ENCODE measurements at regions not wholly inside any gene's neighbourhood (a gene's known extent, or its start where the extent isn't known, plus 50 kb on each side); places are given as distances from the start of the nearest gene placed in this dataset.

GRCh38 chr11:45463541-45463940, 177.4 kb upstream of the SYT13 start:
- H3K4me3 ChIP-seq (ENCODE audit: low read length): no peak overlapping the region
- no peak for TF ChIP-seq ZNF274 (IDR thresholded peaks at IDR 0.05; ENCODE audit: low read depth, low read length)

GRCh38 chr11:45461514-45461913, 175.4 kb upstream of the SYT13 start:
- H3K4me3 ChIP-seq (ENCODE audit: low read length): no peak overlapping the region
- TF ChIP-seq ZNF274 (IDR thresholded peaks at IDR 0.05; ENCODE audit: low read depth, low read length): no peak

GRCh38 chr11:45459491-45459890, 173.3 kb upstream of the SYT13 start:
- TF ChIP-seq ZNF274 (IDR thresholded peaks at IDR 0.05; ENCODE audit: low read depth, low read length): no peak

GRCh38 chr11:45458269-45458668, 172.1 kb upstream of the SYT13 start:
- no peak overlapping the region for H3K4me3 ChIP-seq (ENCODE audit: low read length)
- no peak for TF ChIP-seq ZNF274 (IDR thresholded peaks at IDR 0.05; ENCODE audit: low read depth, low read length)

More at GRCh38 chr11:45459491-45459890, 173.3 kb upstream of the SYT13 start:
- no peak overlapping the region for H3K4me3 ChIP-seq (ENCODE audit: low read length)

- no peak for TF ChIP-seq ZNF274 (IDR thresholded peaks at IDR 0.05; ENCODE audit: low read depth, low read length)
These were observed 171.5 kb upstream of the SYT13 start for GRCh38 chr11:45457649-45458048.

GRCh38 chr11:45456686-45457085, 170.5 kb upstream of the SYT13 start:
- H3K4me3 ChIP-seq (ENCODE audit: low read length): no peak overlapping the region
- no peak for TF ChIP-seq ZNF274 (IDR thresholded peaks at IDR 0.05; ENCODE audit: low read depth, low read length)

More at GRCh38 chr11:45457649-45458048, 171.5 kb upstream of the SYT13 start:
- H3K4me3 ChIP-seq (ENCODE audit: low read length): no peak overlapping the region

GRCh38 chr11:45455536-45455935, 169.4 kb upstream of the SYT13 start:
- TF ChIP-seq ZNF274 (IDR thresholded peaks at IDR 0.05; ENCODE audit: low read depth, low read length): no peak
- H3K4me3 ChIP-seq (ENCODE audit: low read length): no peak overlapping the region

GRCh38 chr11:45454917-45455401, 168.8 kb upstream of the SYT13 start:
- no peak for TF ChIP-seq ZNF274 (IDR thresholded peaks at IDR 0.05; ENCODE audit: low read depth, low read length)
- H3K4me3 ChIP-seq (ENCODE audit: low read length): no peak overlapping the region

GRCh38 chr11:45453721-45454120, 167.6 kb upstream of the SYT13 start:
- TF ChIP-seq ZNF274 (IDR thresholded peaks at IDR 0.05; ENCODE audit: low read depth, low read length): no peak
- H3K4me3 ChIP-seq (ENCODE audit: low read length): no peak overlapping the region

- H3K4me3 ChIP-seq (ENCODE audit: low read length): no peak overlapping the region
- no peak for TF ChIP-seq ZNF274 (IDR thresholded peaks at IDR 0.05; ENCODE audit: low read depth, low read length)
These were observed 165.8 kb upstream of the SYT13 start for GRCh38 chr11:45451766-45452440.

- H3K4me3 ChIP-seq (ENCODE audit: low read length): no peak overlapping the region
- no peak for TF ChIP-seq ZNF274 (IDR thresholded peaks at IDR 0.05; ENCODE audit: low read depth, low read length)
These were observed 164.0 kb upstream of the SYT13 start for GRCh38 chr11:45450189-45450588.

GRCh38 chr11:45449036-45449601, 163.0 kb upstream of the SYT13 start:
- no peak overlapping the region for H3K4me3 ChIP-seq (ENCODE audit: low read length)
- no peak for TF ChIP-seq ZNF274 (IDR thresholded peaks at IDR 0.05; ENCODE audit: low read depth, low read length)

GRCh38 chr11:45448561-45448960, 162.4 kb upstream of the SYT13 start:
- no peak overlapping the region for H3K4me3 ChIP-seq (ENCODE audit: low read length)
- TF ChIP-seq ZNF274 (IDR thresholded peaks at IDR 0.05; ENCODE audit: low read depth, low read length): no peak

GRCh38 chr11:45446998-45447397, 160.9 kb upstream of the SYT13 start:
- H3K4me3 ChIP-seq (ENCODE audit: low read length): no peak overlapping the region
- no peak for TF ChIP-seq ZNF274 (IDR thresholded peaks at IDR 0.05; ENCODE audit: low read depth, low read length)

GRCh38 chr11:45446434-45446833, 160.3 kb upstream of the SYT13 start:
- no peak overlapping the region for H3K4me3 ChIP-seq (ENCODE audit: low read length)
- no peak for TF ChIP-seq ZNF274 (IDR thresholded peaks at IDR 0.05; ENCODE audit: low read depth, low read length)

All from GM08714 (cell line).